ENCODE measurements at regions not wholly inside any gene's neighbourhood (a gene's known extent, or its start where the extent isn't known, plus 50 kb on each side); places are given as distances from the start of the nearest gene placed in this dataset.
A peak's percentile ranks its signal among the peaks of the same experiment; 100 is the strongest.
"Not testable (repeated sequence)": the region's sequence is repeated elsewhere in the genome, so short reads cannot be mapped to it uniquely, and the experiment has no call there.

DNA sequence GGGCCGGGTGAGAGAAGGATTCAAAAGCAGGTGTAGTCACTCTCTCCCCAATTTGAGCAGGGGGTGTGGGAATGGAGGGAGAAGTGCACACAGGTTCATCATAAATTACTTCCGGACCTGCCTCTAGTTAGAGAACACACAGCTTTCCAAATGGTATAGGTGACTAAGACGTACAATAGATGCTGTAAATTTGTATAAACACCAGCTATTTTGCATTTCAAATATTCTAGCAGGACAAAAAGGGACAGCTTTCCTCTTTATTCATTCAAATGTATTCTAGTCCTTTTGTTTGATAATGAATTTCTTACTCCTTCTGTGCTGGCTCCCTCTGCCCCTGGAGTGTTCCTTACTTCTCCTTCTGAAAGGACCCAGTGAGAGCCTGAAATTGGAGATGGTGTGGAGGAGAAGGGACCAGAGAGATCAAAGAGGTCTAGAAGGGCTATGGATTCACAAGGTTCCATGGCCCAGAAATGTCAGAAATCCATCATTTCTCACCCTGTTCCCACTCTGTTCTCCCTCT lies 53.2 kb upstream of the SH3BP4 start:
- Histone ChIP-seq H3K27ac (no peak overlapping the region), H3K4me3 (no peak overlapping the region), H3K4me1 (no peaks in the 10 kb centered on the region), H3K36me3 (no peaks in the 10 kb centered on the region), H3K27me3 (no peaks in the 10 kb centered on the region), H3K9me3 (no peaks in the 10 kb centered on the region)
- intact Hi-C loops (cut with DNase I; ENCODE audit: low total_unique reads) (no loop called here), in situ Hi-C loops (cut with MboI; ENCODE audit: low pct_ligation_motif_present in 1 of 4, low pct_unique_long_range_greater_than_20kb in 1 of 4, low sequenced_read_pairs in 3 of 4) (no loop called here)
- WGBS, 2 donors (ENCODE audit: low coverage in 1 of 2): 70 to 87% methylated on average over 2 to 3 of the region's 3 CpGs
- no peak for TF ChIP-seq EP300 (IDR thresholded peaks at IDR 0.05; ENCODE audit: low read depth)
- no peak for TF ChIP-seq POLR2A (IDR thresholded peaks at IDR 0.05)
- no peak for DNase-seq

DNA sequence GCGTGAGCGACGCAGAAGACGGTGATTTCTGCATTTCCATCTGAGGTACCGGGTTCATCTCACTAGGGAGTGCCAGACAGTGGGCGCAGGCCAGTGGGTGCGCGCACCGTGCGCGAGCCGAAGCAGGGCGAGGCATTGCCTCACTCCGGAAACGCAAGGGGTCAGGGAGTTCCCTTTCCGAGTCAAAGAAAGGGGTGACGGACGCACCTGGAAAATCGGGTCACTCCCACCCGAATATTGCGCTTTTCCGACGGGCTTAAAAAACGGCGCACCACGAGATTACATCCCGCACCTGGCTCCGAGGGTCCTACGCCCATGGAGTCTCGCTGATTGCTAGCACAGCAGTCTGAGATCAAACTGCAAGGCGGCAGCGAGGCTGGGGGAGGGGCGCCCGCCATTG lies 63.4 kb upstream of the SH3BP4 start:
- WGBS, 2 donors (ENCODE audit: low coverage in 1 of 2): 20 to 79% methylated on average over 3 to 30 of the region's 34 CpGs
- H3K27me3 ChIP-seq; in situ Hi-C loops (cut with MboI; ENCODE audit: low pct_ligation_motif_present in 1 of 4, low pct_unique_long_range_greater_than_20kb in 1 of 4, low sequenced_read_pairs in 3 of 4): not testable (repeated sequence)

DNA sequence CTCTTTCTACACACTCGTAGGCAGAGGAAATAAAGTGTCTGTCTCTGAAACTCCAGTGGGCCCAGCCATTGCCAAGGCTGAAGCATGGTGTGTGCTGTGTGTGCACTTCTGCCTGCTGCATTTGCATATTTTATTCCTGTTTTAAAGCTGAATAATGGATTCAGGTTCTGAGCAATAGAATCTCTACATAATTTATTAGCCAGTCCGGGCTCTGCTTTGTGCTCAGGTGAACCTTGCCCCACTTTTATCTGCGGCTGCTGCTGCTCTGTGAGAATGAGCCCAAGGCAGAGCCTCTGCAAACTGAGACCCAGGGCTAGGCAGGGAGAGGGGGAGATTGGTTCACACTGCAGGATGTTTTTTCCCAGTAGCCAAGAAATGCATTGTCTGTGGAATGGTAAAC lies 64.6 kb upstream of the SH3BP4 start:
- 69% methylated on average over 3 of the region's 3 CpGs; no CpG with 5 or more reads in 1 of the 2 donors for WGBS, 2 donors (ENCODE audit: low coverage in 1 of 2)
- Histone ChIP-seq H3K27ac (no peak overlapping the region), H3K4me1 (no peaks in the 10 kb centered on the region), H3K36me3 (no peaks in the 10 kb centered on the region), H3K27me3 (no peaks in the 10 kb centered on the region), H3K4me3 (no peak overlapping the region), H3K9me3 (no peaks in the 10 kb centered on the region)
- no peak for DNase-seq
- intact Hi-C loops (cut with DNase I; ENCODE audit: low total_unique reads): no loop called here
- TF ChIP-seq POLR2AphosphoS5 (IDR thresholded peaks at IDR 0.05): no peak
- TF ChIP-seq, protein P1, sequence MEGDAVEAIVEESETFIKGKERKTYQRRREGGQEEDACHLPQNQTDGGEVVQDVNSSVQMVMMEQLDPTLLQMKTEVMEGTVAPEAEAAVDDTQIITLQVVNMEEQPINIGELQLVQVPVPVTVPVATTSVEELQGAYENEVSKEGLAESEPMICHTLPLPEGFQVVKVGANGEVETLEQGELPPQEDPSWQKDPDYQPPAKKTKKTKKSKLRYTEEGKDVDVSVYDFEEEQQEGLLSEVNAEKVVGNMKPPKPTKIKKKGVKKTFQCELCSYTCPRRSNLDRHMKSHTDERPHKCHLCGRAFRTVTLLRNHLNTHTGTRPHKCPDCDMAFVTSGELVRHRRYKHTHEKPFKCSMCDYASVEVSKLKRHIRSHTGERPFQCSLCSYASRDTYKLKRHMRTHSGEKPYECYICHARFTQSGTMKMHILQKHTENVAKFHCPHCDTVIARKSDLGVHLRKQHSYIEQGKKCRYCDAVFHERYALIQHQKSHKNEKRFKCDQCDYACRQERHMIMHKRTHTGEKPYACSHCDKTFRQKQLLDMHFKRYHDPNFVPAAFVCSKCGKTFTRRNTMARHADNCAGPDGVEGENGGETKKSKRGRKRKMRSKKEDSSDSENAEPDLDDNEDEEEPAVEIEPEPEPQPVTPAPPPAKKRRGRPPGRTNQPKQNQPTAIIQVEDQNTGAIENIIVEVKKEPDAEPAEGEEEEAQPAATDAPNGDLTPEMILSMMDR (IDR thresholded peaks at IDR 0.05): no peak
- no peak for TF ChIP-seq EP300 (IDR thresholded peaks at IDR 0.05; ENCODE audit: low read depth)
- TF ChIP-seq POLR2A (IDR thresholded peaks at IDR 0.05): no peak
- in situ Hi-C loops (cut with MboI; ENCODE audit: low pct_ligation_motif_present in 1 of 4, low pct_unique_long_range_greater_than_20kb in 1 of 4, low sequenced_read_pairs in 3 of 4): no loop called here

More for the DNA sequence above, 63.4 kb upstream of the SH3BP4 start:
- intact Hi-C loops (cut with DNase I; ENCODE audit: low total_unique reads); H3K27ac ChIP-seq; H3K9me3 ChIP-seq; H3K36me3 ChIP-seq; H3K4me1 ChIP-seq: not testable (repeated sequence)
- peak overlapping the region in 2 of 4 donors; percentile 8 to 36 for H3K4me3 ChIP-seq
- peak; percentile 49 for DNase-seq

DNA sequence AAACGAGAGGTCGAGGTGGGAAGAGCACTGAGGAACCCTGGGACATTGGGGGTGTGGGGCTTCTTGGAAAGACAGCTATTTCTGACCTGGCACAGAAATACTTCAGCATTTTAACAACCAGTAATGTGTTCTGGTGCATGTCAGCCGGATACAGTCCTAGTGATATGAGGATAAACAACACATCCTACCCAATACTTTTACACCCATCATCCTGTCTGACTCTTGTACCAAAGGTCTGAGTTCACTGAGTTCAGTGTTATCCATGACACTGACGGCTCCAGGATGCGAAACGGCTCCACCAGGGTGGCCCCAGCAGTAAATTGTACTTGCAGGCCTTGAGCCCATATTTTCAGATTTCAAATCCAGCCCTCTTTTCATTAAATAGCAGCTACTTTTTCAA lies 65.9 kb upstream of the SH3BP4 start:
- intact Hi-C loops (cut with DNase I; ENCODE audit: low total_unique reads) (no loop called here), in situ Hi-C loops (cut with MboI; ENCODE audit: low pct_ligation_motif_present in 1 of 4, low pct_unique_long_range_greater_than_20kb in 1 of 4, low sequenced_read_pairs in 3 of 4) (no loop called here)
- TF ChIP-seq POLR2A (IDR thresholded peaks at IDR 0.05) (no peak), EP300 (IDR thresholded peaks at IDR 0.05; ENCODE audit: low read depth) (no peak), POLR2AphosphoS5 (IDR thresholded peaks at IDR 0.05) (no peak)
- TF ChIP-seq, protein P1 (IDR thresholded peaks at IDR 0.05): no peak
- Histone ChIP-seq H3K36me3 (no peaks in the 10 kb centered on the region), H3K9me3 (no peaks in the 10 kb centered on the region), H3K4me1 (peaks cover 0 to 12% (median 0%) of the 10 kb centered on the region in 4 donors), H3K4me3 (no peak overlapping the region), H3K27ac (no peak overlapping the region), H3K27me3 (no peaks in the 10 kb centered on the region)
- 66 to 70% methylated on average over 2 to 6 of the region's 6 CpGs for WGBS, 2 donors (ENCODE audit: low coverage in 1 of 2)
- DNase-seq: no peak

DNA sequence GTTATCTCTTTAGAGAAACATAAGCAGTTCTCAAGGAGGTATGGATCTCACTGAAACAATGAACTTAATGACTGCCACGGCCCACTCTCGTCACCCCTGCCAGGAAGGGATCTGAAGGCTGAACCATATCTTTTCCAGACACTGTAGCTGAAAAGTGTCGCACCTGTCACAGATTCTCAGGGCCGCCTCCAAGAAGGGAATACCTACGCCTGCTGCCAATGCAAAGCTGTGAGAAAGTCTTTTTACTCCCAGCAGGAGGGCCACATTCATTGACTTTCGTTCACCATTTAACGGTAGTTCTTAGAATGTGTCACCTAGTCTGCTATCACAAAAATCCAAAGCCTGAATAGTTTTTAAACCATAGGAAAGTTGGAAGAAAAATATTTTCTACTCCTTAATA lies 66.7 kb upstream of the SH3BP4 start:
- no peak for TF ChIP-seq POLR2A (IDR thresholded peaks at IDR 0.05)
- TF ChIP-seq EP300 (IDR thresholded peaks at IDR 0.05; ENCODE audit: low read depth): no peak
- TF ChIP-seq POLR2AphosphoS5 (IDR thresholded peaks at IDR 0.05): no peak
- TF ChIP-seq, protein P1 (IDR thresholded peaks at IDR 0.05): no peak
- Histone ChIP-seq H3K27me3 (no peaks in the 10 kb centered on the region), H3K36me3 (no peaks in the 10 kb centered on the region), H3K4me3 (no peak overlapping the region), H3K9me3 (no peaks in the 10 kb centered on the region), H3K27ac (no peak overlapping the region), H3K4me1 (peaks cover 0 to 15% (median 0%) of the 10 kb centered on the region in 4 donors)
- WGBS, 2 donors (ENCODE audit: low coverage in 1 of 2): 92 to 100% methylated on average over 5 to 7 of the region's 7 CpGs
- DNase-seq: no peak
- intact Hi-C loops (cut with DNase I; ENCODE audit: low total_unique reads): no loop called here
- in situ Hi-C loops (cut with MboI; ENCODE audit: low pct_ligation_motif_present in 1 of 4, low pct_unique_long_range_greater_than_20kb in 1 of 4, low sequenced_read_pairs in 3 of 4): no loop called here

Data from transverse colon (tissue), 4 donors.